MCF 10A (cell line): ENCODE measurements at regions not wholly inside any gene's neighbourhood (a gene's known extent, or its start where the extent isn't known, plus 50 kb on each side); places are given as distances from the start of the nearest gene placed in this dataset.
A peak's percentile ranks its signal among the peaks of the same experiment; 100 is the strongest.

Experiments used
- BruUV-seq: library from RNA; stranded (reverse); fragments of 400-500 nt; replicated peaks from 2 replicates; lab custom pipeline; 2021; lab: Mats Ljungman, UMichigan
- CTCF ChIA-PET: fragments of 300-600 bp; sonication (Branson Sonifier 250); formaldehyde crosslinking; extraction: SDS; loops from one replicate; lab custom pipeline; 2021; ENCODE audit warnings: antibody characterized with exemption, inconsistent platforms; lab: Yijun Ruan, JAX
- POLR2A ChIA-PET: fragments of 300-600, 350-650 bp; sonication (Branson Sonifier 250); formaldehyde crosslinking; extraction: SDS; loops from one replicate; lab custom pipeline; 2020; ENCODE audit warnings: antibody characterized with exemption, inconsistent platforms; lab: Yijun Ruan, JAX
- DNase-seq: peaks from one replicate; pipeline ENCODE4 v3.0.0-alpha.2; 2018; ENCODE audit not compliant: unreplicated experiment
- H3K27ac Mint-ChIP-seq: one replicate; pipeline ENCODE4 v1.8.0; 2022; ENCODE audit warnings: mild to moderate bottlenecking, low read depth, mixed read lengths; ENCODE audit not compliant: unreplicated experiment
- H3K27me3 Mint-ChIP-seq: one replicate; pipeline ENCODE4 v1.8.0; 2022; ENCODE audit warnings: mixed read lengths; ENCODE audit not compliant: insufficient read depth, unreplicated experiment
- H3K36me3 Mint-ChIP-seq: one replicate; pipeline ENCODE4 v1.8.0; 2022; ENCODE audit warnings: mild to moderate bottlenecking, moderate library complexity, mixed read lengths; ENCODE audit not compliant: insufficient read depth, unreplicated experiment
- H3K4me1 Mint-ChIP-seq: one replicate; pipeline ENCODE4 v1.8.0; 2022; ENCODE audit warnings: mixed read lengths; ENCODE audit not compliant: insufficient read depth, unreplicated experiment
- H3K4me3 Mint-ChIP-seq: one replicate; pipeline ENCODE4 v1.8.0; 2022; ENCODE audit warnings: mild to moderate bottlenecking, moderate library complexity, mixed read lengths; ENCODE audit not compliant: unreplicated experiment
- H3K9me3 Mint-ChIP-seq: one replicate; pipeline ENCODE4 v1.8.0; 2022; ENCODE audit warnings: mixed read lengths; ENCODE audit not compliant: unreplicated experiment
- CTCF ChIP-seq: fragments of 200-600 bp; IDR thresholded peaks from one replicate; pipeline ENCODE4 v1.8.0; 2022; ENCODE audit warnings: antibody characterized with exemption, mild to moderate bottlenecking; ENCODE audit not compliant: unreplicated experiment
- intact Hi-C: fragments of 100-400 bp; cut with micrococcal nuclease; formaldehyde crosslinking; loops from 2 replicates; pipeline ENCODE4 v1.14.1; 2022

- no peaks in the 10 kb centered on the region for H3K9me3 Mint-ChIP-seq
- CTCF ChIA-PET = interaction anchor here (0.6 to 4.3 kb wide), 19 partner anchors 8 to 439 kb away, joined by 3 to 55 read pairs (median 6); no protein-coding TSS in a partner anchor
- H3K27me3 Mint-ChIP-seq = peaks cover 91% of the 10 kb centered on the region
- DNase-seq = no peak
- no peak overlapping the region for H3K27ac Mint-ChIP-seq
- no peak for TF ChIP-seq CTCF
- intact Hi-C loops = no loop called here
- no TSS peak for BruUV-seq
- peaks cover 6% of the 10 kb centered on the region for H3K4me1 Mint-ChIP-seq
- no peaks in the 10 kb centered on the region for H3K36me3 Mint-ChIP-seq
- H3K4me3 Mint-ChIP-seq = no peak overlapping the region
- POLR2A ChIA-PET = no interaction called here
Measured at GRCh38 chr1:101307985-101308689, 71.3 kb downstream of the S1PR1 start.

- DNase-seq = no peak
- intact Hi-C loops = loop anchor here (1.0 kb wide), 2 partner anchors 48 to 129 kb away; no protein-coding TSS in a partner anchor
- TF ChIP-seq CTCF = no peak
- Mint-ChIP-seq H3K27ac (no peak overlapping the region), H3K27me3 (peaks cover 85% of the 10 kb centered on the region), H3K4me3 (peak overlapping the region; percentile 56), H3K36me3 (no peaks in the 10 kb centered on the region), H3K9me3 (no peaks in the 10 kb centered on the region), H3K4me1 (peaks cover 6% of the 10 kb centered on the region)
- ChIA-PET POLR2A (interaction anchor here (0.7 to 1.2 kb wide), 3 partner anchors 10 to 40 kb away, joined by 3 to 6 read pairs (median 3); no protein-coding TSS in a partner anchor), CTCF (interaction anchor here (0.6 to 4.3 kb wide), 40 partner anchors 9 to 1430 kb away, joined by 3 to 55 read pairs (median 4); no protein-coding TSS in a partner anchor)
- BruUV-seq = no TSS peak
Measured at GRCh38 chr1:101308935-101309333, 72.1 kb downstream of the S1PR1 start.

GRCh38 chr1:101309334-101310311 is 72.8 kb downstream of the S1PR1 start:
- DNase-seq = peak; percentile 56
- POLR2A ChIA-PET = interaction anchor here (0.6 to 1.2 kb wide), 4 partner anchors 9 to 70 kb away, joined by 3 to 6 read pairs (median 3); no protein-coding TSS in a partner anchor
- Mint-ChIP-seq H3K27me3 (peaks cover 79% of the 10 kb centered on the region), H3K4me3 (peak overlapping the region; percentile 56), H3K4me1 (peaks cover 6% of the 10 kb centered on the region), H3K27ac (no peak overlapping the region), H3K9me3 (no peaks in the 10 kb centered on the region), H3K36me3 (no peaks in the 10 kb centered on the region)
- no TSS peak for BruUV-seq
- peak; percentile 69 for TF ChIP-seq CTCF
- CTCF ChIA-PET = interaction anchor here (0.5 to 4.3 kb wide), 58 partner anchors 8 to 1431 kb away, joined by 3 to 55 read pairs (median 4); no protein-coding TSS in a partner anchor
- intact Hi-C loops = loop anchor here (1.0 kb wide), 2 partner anchors 48 to 129 kb away; no protein-coding TSS in a partner anchor
